ENCODE measurements at regions not wholly inside any gene's neighbourhood (a gene's known extent, or its start where the extent isn't known, plus 50 kb on each side); places are given as distances from the start of the nearest gene placed in this dataset.

DNA sequence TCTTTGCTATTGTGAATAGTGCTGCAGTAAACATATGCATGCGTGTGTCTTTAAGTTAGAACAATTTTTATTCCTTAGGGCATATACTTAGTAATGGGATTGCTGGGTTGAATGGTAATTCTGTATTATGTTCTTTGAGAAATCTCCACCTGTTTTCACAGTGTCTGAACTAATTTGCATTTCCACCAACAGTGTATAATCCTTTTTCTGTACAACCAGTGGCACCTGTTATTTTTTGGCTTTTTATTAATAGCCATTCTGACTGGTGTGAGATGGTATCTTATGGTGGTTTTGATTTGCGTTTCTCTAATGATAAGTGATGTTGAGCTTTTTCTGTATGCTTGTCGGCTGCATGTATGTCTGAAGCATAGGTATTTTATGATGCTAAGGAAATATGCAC, 820.8 kb upstream of the MAP3K7 start:
- TF ChIP-seq YY1 (IDR thresholded peaks at IDR 0.05; ENCODE audit: insufficient read depth, insufficient read length) (no peak), SUZ12 (IDR thresholded peaks at IDR 0.05; ENCODE audit: extremely low read depth, insufficient read depth, insufficient read length) (no peak)
